Activated T-cell treated with anti-CD3 and anti-CD28 coated beads, Interleukin-2, amount 50 U/mL, for 72 hours (primary cell): ENCODE measurements at regions not wholly inside any gene's neighbourhood (a gene's known extent, or its start where the extent isn't known, plus 50 kb on each side); places are given as distances from the start of the nearest gene placed in this dataset.
A peak's percentile ranks its signal among the peaks of the same experiment; 100 is the strongest.
"Not testable (repeated sequence)": the region's sequence is repeated elsewhere in the genome, so short reads cannot be mapped to it uniquely, and the experiment has no call there.

Experiments
- ATAC-seq, 2 donors: fragments of 150-1000 bp; cut with Tn5 transposase; replicated peaks in 1 of 2; 2 replicates each; pipeline ENCODE4 v1.10.0; 2021; ENCODE audit warnings: moderate library complexity in 2 of 2, mild to moderate bottlenecking in 1 of 2
- DNase-seq, 2 donors: peaks; one replicate each; pipeline ENCODE4 v3.0.0; 2021 to 2022; ENCODE audit warnings: mixed read lengths in 1 of 2
- H3K27ac Mint-ChIP-seq: one replicate; pipeline ENCODE4 v1.8.0; 2022; ENCODE audit warnings: mild to moderate bottlenecking, moderate library complexity, mixed read lengths
- H3K27me3 Mint-ChIP-seq: one replicate; pipeline ENCODE4 v1.8.0; 2022; ENCODE audit warnings: low read depth, mixed read lengths
- H3K36me3 Mint-ChIP-seq, 2 donors: one replicate each; pipeline ENCODE4 v1.8.0; 2022; ENCODE audit warnings: mixed read lengths in 2 of 2, mild to moderate bottlenecking in 1 of 2; ENCODE audit not compliant: insufficient read depth in 2 of 2
- H3K4me1 Mint-ChIP-seq: one replicate; pipeline ENCODE4 v1.8.0; 2022; ENCODE audit warnings: low read depth, mixed read lengths
- H3K4me3 Mint-ChIP-seq, 2 donors: one replicate each; pipeline ENCODE4 v1.8.0; 2022; ENCODE audit warnings: mild to moderate bottlenecking in 2 of 2, mixed read lengths in 2 of 2, moderate library complexity in 2 of 2
- H3K9me3 Mint-ChIP-seq, 2 donors: one replicate each; pipeline ENCODE4 v1.8.0; 2022; ENCODE audit warnings: mixed read lengths in 2 of 2

DNA sequence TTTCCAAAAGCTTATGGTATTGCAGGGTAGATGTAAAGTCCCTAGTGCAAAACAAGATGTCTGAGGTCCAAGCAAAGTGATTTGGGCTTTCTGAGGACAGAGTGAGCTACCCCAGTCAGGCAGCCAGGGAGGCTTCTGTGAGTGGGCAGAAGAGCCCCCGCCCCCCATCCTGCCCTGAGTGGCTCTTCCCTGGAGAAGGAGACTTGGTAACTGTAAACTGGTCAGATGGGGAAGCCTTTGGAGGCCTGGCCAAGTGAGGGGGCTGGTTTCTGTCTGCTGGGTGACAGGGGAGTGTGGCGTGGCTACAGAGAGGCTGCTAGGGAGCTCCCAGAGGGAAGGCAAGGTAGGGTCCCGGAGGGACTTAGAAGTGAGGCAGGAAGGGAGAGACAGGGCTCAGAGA is 181.3 kb upstream of the HAAO start:
- Mint-ChIP-seq H3K9me3 (no peaks in the 10 kb centered on the region), H3K4me3 (no peak overlapping the region)

GRCh38 chr2:42972933-42973516 is 180.6 kb upstream of the HAAO start:
- H3K4me3 Mint-ChIP-seq, H3K27ac Mint-ChIP-seq, H3K36me3 Mint-ChIP-seq, DNase-seq, H3K9me3 Mint-ChIP-seq, ATAC-seq: not testable (repeated sequence)
- H3K27me3 Mint-ChIP-seq = peaks cover 12% of the 10 kb centered on the region
- peaks cover 34% of the 10 kb centered on the region for H3K4me1 Mint-ChIP-seq

More for the DNA sequence above, 181.3 kb upstream of the HAAO start:
- DNase-seq (no peak), ATAC-seq (no peak)
- Mint-ChIP-seq H3K27me3 (peaks cover 12% of the 10 kb centered on the region), H3K4me1 (peaks cover 34% of the 10 kb centered on the region), H3K36me3 (no peaks in the 10 kb centered on the region), H3K27ac (no peak overlapping the region)

DNA sequence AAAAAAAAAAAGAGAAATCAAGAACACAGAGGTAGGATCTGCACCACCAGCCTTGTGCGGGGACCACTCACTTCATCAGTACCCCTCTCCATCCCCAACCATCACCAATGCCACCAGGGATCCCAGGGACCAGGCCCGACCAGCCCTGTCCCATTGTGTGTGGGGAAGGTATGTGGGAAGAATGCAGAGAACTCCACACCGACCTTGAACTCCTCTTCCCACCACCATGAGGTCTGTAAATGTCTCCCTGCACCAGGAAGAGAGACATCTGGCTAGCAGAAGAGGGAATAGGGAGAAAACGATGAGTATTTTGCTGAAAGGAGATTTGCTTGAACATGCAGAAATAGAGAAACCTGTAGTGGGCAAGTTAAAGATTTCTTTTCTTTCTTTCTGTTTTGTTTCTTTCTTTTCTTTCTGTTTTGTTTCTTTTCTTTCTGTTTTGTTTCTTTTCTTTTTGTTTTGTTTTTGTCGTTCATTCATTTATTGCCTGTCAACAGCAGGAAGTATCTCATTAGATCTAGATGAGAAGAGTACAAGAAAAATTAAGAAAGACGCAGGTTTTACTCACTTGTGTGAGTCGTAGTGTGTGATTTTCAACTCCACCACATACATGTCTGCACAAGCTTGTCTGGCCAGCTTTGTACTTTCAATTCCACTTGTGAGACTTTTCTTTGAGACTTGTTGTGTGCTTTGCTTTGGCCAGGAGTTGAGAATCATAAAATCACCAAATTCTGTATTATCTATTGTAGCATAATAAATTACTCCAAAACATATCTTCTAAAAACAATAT is 179.8 kb upstream of the HAAO start:
- no peaks in the 10 kb centered on the region for H3K9me3 Mint-ChIP-seq
- peak; percentile 66 to 74 for ATAC-seq
- DNase-seq = no peak
- H3K27me3 Mint-ChIP-seq = peaks cover 4% of the 10 kb centered on the region
- H3K27ac Mint-ChIP-seq = peak overlapping the region; percentile 9
- no peaks in the 10 kb centered on the region for H3K36me3 Mint-ChIP-seq
- peaks cover 27% of the 10 kb centered on the region for H3K4me1 Mint-ChIP-seq
- peak overlapping the region; percentile 2 to 4 for H3K4me3 Mint-ChIP-seq

- peaks cover 24% of the 10 kb centered on the region for H3K4me1 Mint-ChIP-seq
- H3K9me3 Mint-ChIP-seq = no peaks in the 10 kb centered on the region
- no peaks in the 10 kb centered on the region for H3K27me3 Mint-ChIP-seq
- no peak overlapping the region for H3K4me3 Mint-ChIP-seq
- DNase-seq (no peak), ATAC-seq (no peak)
- no peak overlapping the region for H3K27ac Mint-ChIP-seq
- no peaks in the 10 kb centered on the region for H3K36me3 Mint-ChIP-seq
Observed at GRCh38 chr2:42971381-42971780, 179.0 kb upstream of the HAAO start.

GRCh38 chr2:42970151-42970550 is 177.8 kb upstream of the HAAO start:
- ATAC-seq = no peak
- no peak overlapping the region for H3K4me3 Mint-ChIP-seq
- H3K27ac Mint-ChIP-seq = no peak overlapping the region
- peaks cover 18% of the 10 kb centered on the region for H3K4me1 Mint-ChIP-seq
- no peaks in the 10 kb centered on the region for H3K9me3 Mint-ChIP-seq
- no peaks in the 10 kb centered on the region for H3K36me3 Mint-ChIP-seq
- no peaks in the 10 kb centered on the region for H3K27me3 Mint-ChIP-seq
- no peak for DNase-seq

GRCh38 chr2:42969231-42970150 is 177.1 kb upstream of the HAAO start:
- no peaks in the 10 kb centered on the region for H3K9me3 Mint-ChIP-seq
- no peak overlapping the region for H3K27ac Mint-ChIP-seq
- no peaks in the 10 kb centered on the region for H3K27me3 Mint-ChIP-seq
- peaks cover 18% of the 10 kb centered on the region for H3K4me1 Mint-ChIP-seq
- no peak for ATAC-seq
- no peak overlapping the region for H3K4me3 Mint-ChIP-seq
- no peak for DNase-seq
- H3K36me3 Mint-ChIP-seq = no peaks in the 10 kb centered on the region

DNA sequence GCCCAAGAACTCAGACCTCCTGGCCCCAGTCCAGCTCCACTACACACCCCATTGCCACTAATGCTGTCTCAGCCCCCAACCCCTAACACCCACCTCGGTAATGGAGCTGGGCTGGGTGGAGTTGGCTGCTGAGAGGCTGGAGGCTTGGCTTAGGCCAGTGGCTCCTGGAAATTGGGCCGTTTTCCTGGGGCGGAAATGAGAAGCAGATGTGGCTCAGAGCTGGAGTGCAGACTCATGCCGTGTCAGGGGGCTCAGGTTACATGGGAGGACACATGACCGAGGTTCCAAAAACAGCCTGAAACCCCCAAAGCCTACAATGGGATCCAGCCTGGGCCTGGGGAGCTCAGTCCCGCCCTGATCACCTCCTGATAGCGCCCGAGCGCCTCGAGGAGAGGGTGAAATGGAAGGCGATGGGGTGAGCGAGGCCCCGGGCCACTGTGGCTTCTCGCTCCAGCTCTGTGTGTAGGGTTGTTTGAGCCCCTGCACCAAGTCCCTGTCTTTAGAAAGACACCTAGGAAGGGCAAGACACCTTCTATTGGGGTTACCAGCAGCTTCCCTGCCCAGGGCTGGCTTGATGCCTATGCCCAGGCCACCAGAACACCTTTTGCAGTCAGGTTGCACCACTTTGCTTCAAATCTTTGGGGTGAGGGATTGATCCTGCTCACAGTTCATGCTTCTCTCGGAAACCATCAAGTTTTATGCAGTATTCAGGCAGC is 175.7 kb upstream of the HAAO start:
- no peak overlapping the region for H3K27ac Mint-ChIP-seq
- H3K9me3 Mint-ChIP-seq = no peaks in the 10 kb centered on the region
- ATAC-seq (no peak), DNase-seq (no peak)
- peaks cover 19% of the 10 kb centered on the region for H3K4me1 Mint-ChIP-seq
- no peaks in the 10 kb centered on the region for H3K36me3 Mint-ChIP-seq
- no peak overlapping the region for H3K4me3 Mint-ChIP-seq
- peaks cover 1% of the 10 kb centered on the region for H3K27me3 Mint-ChIP-seq

DNA sequence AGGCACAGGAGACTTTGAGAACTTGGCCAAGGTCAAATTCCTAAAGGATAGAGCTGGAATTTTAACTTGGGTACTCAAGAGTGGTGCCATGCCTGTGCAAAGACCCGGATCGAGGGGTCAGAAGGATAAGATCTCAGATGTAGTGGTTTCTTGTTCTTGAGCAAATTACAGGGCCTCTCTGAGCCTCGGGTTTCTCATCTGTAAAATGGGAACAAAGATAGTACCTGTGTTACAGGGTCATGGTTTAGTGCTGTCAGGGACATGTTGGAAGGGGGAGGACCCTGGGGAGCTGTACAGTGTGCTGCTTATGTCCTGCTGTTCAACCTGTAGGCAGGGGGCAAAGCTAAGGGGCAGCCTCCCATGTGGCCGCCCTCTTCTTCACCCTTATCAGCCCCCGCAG is 173.5 kb upstream of the HAAO start:
- Mint-ChIP-seq H3K9me3 (no peaks in the 10 kb centered on the region), H3K36me3 (no peaks in the 10 kb centered on the region), H3K4me3 (no peak overlapping the region), H3K27me3 (peaks cover 18% of the 10 kb centered on the region), H3K4me1 (peaks cover 15% of the 10 kb centered on the region), H3K27ac (no peak overlapping the region)
- no peak for DNase-seq
- no peak for ATAC-seq

DNA sequence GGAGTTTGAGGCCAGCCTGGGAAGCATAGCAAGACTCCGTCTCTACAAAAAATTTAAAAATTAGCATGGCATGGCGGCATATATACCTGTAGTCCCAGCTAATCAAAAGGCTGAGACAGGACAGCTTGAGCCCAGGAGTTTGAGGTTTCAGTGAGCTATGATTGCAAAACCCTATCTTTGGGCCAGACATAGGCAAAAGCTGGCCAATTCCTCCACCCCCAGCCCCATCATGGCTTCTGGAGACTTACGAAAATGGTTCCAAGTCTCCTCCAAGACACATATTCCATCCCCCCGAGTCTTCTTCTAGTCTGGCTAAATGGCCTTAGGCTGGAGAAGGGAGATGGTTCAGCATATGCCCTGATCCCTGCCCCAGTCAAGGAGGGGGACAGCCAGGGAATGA is 172.8 kb upstream of the HAAO start:
- H3K27me3 Mint-ChIP-seq = peaks cover 21% of the 10 kb centered on the region
- peaks cover 14% of the 10 kb centered on the region for H3K4me1 Mint-ChIP-seq
- H3K36me3 Mint-ChIP-seq = no peaks in the 10 kb centered on the region
- H3K4me3 Mint-ChIP-seq = no peak overlapping the region
- ATAC-seq (no peak), DNase-seq (no peak)
- H3K9me3 Mint-ChIP-seq = no peaks in the 10 kb centered on the region
- H3K27ac Mint-ChIP-seq = no peak overlapping the region

DNA sequence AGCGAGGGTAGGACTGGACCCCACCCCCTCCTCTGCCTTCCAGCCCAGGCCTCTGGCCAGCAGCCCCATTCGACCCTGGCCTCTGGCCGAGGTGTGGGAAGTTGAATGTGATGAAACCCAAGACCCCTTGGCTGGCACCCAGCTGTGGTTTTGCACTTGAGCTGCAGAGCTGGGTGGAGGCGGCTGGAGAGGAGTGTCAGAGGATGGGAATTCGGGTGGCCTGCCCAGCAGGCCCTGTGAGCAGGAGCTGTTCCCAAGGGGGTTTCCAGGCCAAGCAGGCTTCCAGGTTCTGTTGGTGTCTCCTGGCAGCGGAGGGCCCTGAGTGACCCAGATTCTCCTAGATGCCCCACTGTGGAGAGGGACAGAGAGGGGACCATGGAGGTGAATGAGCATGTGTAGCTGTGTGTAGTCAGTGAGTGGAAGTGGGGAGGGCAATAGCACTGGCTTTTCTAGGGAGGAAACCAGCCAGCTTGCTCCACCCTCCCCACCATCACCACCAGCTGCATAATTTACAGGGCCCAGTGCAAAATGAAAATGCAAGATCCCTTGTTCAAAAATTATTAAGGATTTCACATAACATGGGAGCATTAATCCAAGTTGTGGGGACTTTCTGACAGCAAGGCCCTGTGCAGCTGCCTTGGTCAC is 172.2 kb upstream of the HAAO start:
- DNase-seq = no peak
- H3K9me3 Mint-ChIP-seq = no peaks in the 10 kb centered on the region
- H3K36me3 Mint-ChIP-seq = no peaks in the 10 kb centered on the region
- ATAC-seq = no peak
- no peak overlapping the region for H3K27ac Mint-ChIP-seq
- peaks cover 21% of the 10 kb centered on the region for H3K27me3 Mint-ChIP-seq
- H3K4me3 Mint-ChIP-seq = no peak overlapping the region
- peaks cover 14% of the 10 kb centered on the region for H3K4me1 Mint-ChIP-seq

GRCh38 chr2:42963452-42964068 is 171.2 kb upstream of the HAAO start:
- Mint-ChIP-seq H3K4me1 (peaks cover 14% of the 10 kb centered on the region), H3K36me3 (no peaks in the 10 kb centered on the region), H3K27ac (no peak overlapping the region), H3K9me3 (no peaks in the 10 kb centered on the region), H3K4me3 (no peak overlapping the region), H3K27me3 (peaks cover 21% of the 10 kb centered on the region)
- DNase-seq (no peak), ATAC-seq (no peak)

DNA sequence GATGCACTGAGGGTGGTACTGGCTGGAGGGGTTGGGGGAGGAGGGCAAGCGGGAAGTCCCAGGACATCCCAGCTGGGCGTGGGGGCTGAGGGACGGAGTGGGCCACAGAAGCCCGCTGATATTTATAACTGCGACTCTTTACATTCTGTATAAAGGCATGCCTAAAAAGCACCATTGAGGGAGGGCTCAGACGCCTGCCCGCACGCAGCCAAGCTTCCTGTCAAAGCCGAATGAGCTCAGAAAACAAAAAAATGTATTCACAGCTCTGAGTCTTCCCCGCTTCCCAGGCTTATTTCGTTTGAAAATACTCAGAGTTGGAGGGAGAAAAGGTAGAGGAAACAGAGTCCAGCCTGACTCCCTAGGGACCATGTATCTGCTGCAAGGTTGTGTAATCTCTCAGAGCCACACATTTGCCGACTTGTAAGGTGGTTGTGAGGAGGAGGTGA is 170.1 kb upstream of the HAAO start:
- H3K36me3 Mint-ChIP-seq = no peaks in the 10 kb centered on the region
- peak in 1 of 2 donors; percentile 34 for ATAC-seq
- H3K9me3 Mint-ChIP-seq = no peaks in the 10 kb centered on the region
- DNase-seq = no peak
- H3K27me3 Mint-ChIP-seq = peaks cover 21% of the 10 kb centered on the region
- peaks cover 14% of the 10 kb centered on the region for H3K4me1 Mint-ChIP-seq
- H3K27ac Mint-ChIP-seq = no peak overlapping the region
- no peak overlapping the region for H3K4me3 Mint-ChIP-seq
